ENCODE measurements at regions not wholly inside any gene's neighbourhood (a gene's known extent, or its start where the extent isn't known, plus 50 kb on each side); places are given as distances from the start of the nearest gene placed in this dataset.

- Histone ChIP-seq H3K4ac (replicated peaks; ENCODE audit: insufficient read length, low read depth, low read length) (no peak overlapping the region), H4K5ac (ENCODE audit: insufficient read length, low read depth, low read length) (no peak overlapping the region), H2BK15ac (ENCODE audit: low read length) (no peak overlapping the region), H3K56ac (replicated peaks; ENCODE audit: insufficient read length, low read depth, low read length) (no peak overlapping the region), H3K36me3 (ENCODE audit: control insufficient read depth in 2 of 4, insufficient read depth in 4 of 4, low read length in 3 of 4) (no peaks in the 10 kb centered on the region), H3K23ac (ENCODE audit: insufficient read length) (no peak overlapping the region), H2AFZ (ENCODE audit: low read length) (no peak overlapping the region), H3K27ac (ENCODE audit: low read depth, low read length) (no peak overlapping the region), H4K20me1 (replicated peaks in 1 of 2; ENCODE audit: control insufficient read depth in 1 of 2, insufficient read depth in 2 of 2, low read length in 2 of 2) (no peaks in the 10 kb centered on the region), H4K8ac (ENCODE audit: extremely low read depth, insufficient read depth, low read length) (no peak overlapping the region), H2BK120ac (replicated peaks; ENCODE audit: low read depth, low read length) (no peak overlapping the region), H2BK12ac (ENCODE audit: low read depth, low read length) (no peak overlapping the region), H3K23me2 (ENCODE audit: low read depth, low read length) (no peaks in the 10 kb centered on the region), H2AK5ac (ENCODE audit: low read depth, low read length) (no peak overlapping the region), H3K18ac (ENCODE audit: extremely low read depth, low read length) (no peak overlapping the region), H3K4me1 (replicated peaks in 1 of 4; ENCODE audit: control insufficient read depth in 3 of 4, insufficient read depth in 4 of 4, low read length in 3 of 4) (no peaks in the 10 kb centered on the region), H4K91ac (replicated peaks; ENCODE audit: insufficient read length, low read length) (no peak overlapping the region), H3K79me2 (ENCODE audit: control insufficient read depth in 1 of 2, insufficient read depth in 2 of 2, low read length in 2 of 2) (no peaks in the 10 kb centered on the region), H3K79me1 (ENCODE audit: low read depth, low read length) (no peaks in the 10 kb centered on the region), H3K14ac (ENCODE audit: insufficient read length) (no peak overlapping the region), H3K4me3 (ENCODE audit: extremely low read depth in 1 of 4, insufficient read depth in 2 of 4, low read depth in 3 of 4, low read length in 4 of 4) (no peak overlapping the region), H2BK5ac (ENCODE audit: low read depth, low read length) (no peak overlapping the region), H2BK20ac (ENCODE audit: low read length) (no peak overlapping the region), H3K27me3 (replicated peaks in 1 of 4; ENCODE audit: control insufficient read depth in 3 of 4, extremely low read depth in 1 of 4, insufficient read depth in 3 of 4, low read length in 3 of 4) (no peaks in the 10 kb centered on the region), H3K9ac (replicated peaks in 1 of 4; ENCODE audit: extremely low read depth in 1 of 4, low read depth in 3 of 4, low read length in 3 of 4) (no peak overlapping the region), H3K4me2 (ENCODE audit: insufficient read depth in 1 of 2, low read depth in 2 of 2, low read length in 2 of 2) (no peak overlapping the region), H3K9me3 (ENCODE audit: insufficient read depth in 2 of 2, low read depth in 1 of 2, low read length in 1 of 2) (no peaks in the 10 kb centered on the region)
- DNase-seq (ENCODE audit: low read depth in 1 of 2, low spot score in 2 of 2) (no peak), FAIRE-seq (no peak)
- ChIA-PET POLR2A (ENCODE audit: partially characterized antibody) (no interaction called here), CTCF (ENCODE audit: partially characterized antibody) (no interaction called here)
- 82% methylated on average over 1 of the region's 1 CpG; no CpG with 5 or more reads in 1 of the 2 experiments for WGBS, 2 experiments (ENCODE audit: extremely low coverage in 1 of 2, insufficient coverage in 1 of 2, insufficient read length in 1 of 2, insufficient replicate concordance in 2 of 2, low coverage in 1 of 2, low lambda C conversion rate in 2 of 2, missing lambda C conversion rate in 1 of 2)
- TF ChIP-seq SUZ12 (IDR thresholded peaks at IDR 0.05; ENCODE audit: low read length): no peak
Observed at GRCh38 chr3:94821241-94821640, 758.4 kb downstream of the NSUN3 start.

All from H1 (cell line).